Panc1 (cell line): ENCODE measurements at regions not wholly inside any gene's neighbourhood (a gene's known extent, or its start where the extent isn't known, plus 50 kb on each side); places are given as distances from the start of the nearest gene placed in this dataset.

Experiments used
- ATAC-seq: fragments of 200-7000 bp; cut with Tn5 transposase; 2 replicates; pipeline ENCODE4 v1.9.1; 2020; ENCODE audit warnings: mild to moderate bottlenecking, moderate library complexity
- BruUV-seq: library from RNA; stranded (reverse); fragments of 400-500 nt; replicated peaks from 2 replicates; lab custom pipeline; 2021; lab: Mats Ljungman, UMichigan
- CTCF ChIA-PET: fragments of 300-600 bp; sonication (Branson Sonifier 250); formaldehyde crosslinking; loops from one replicate; lab custom pipeline; 2022; ENCODE audit warnings: antibody characterized with exemption; lab: Charles Lee
- POLR2A ChIA-PET: fragments of 300-600 bp; sonication (Branson Sonifier 250); formaldehyde crosslinking; loops from one replicate; lab custom pipeline; 2022; ENCODE audit warnings: antibody characterized with exemption; lab: Charles Lee
- DNase-seq: peaks from one replicate; pipeline ENCODE4 v3.0.0-alpha.2; 2010; ENCODE audit warnings: low read depth, low spot score
- H3K27ac ChIP-seq: 2 replicates; pipeline ENCODE4 v1.5.1; 2011; ENCODE audit warnings: mild to moderate bottlenecking, low read length, inconsistent platforms
- H3K27me3 ChIP-seq: fragments of 200-500 bp; sonication (Bioruptor generic); 2 replicates; pipeline ENCODE4 v1.6.0; 2014; ENCODE audit warnings: low read length, inconsistent platforms; ENCODE audit not compliant: control insufficient read depth, insufficient read depth
- H3K36me3 ChIP-seq: fragments of 200-500 bp; sonication (Bioruptor generic); 2 replicates; pipeline ENCODE4 v1.5.1; 2014; ENCODE audit warnings: inconsistent platforms, mild to moderate bottlenecking, low read length, moderate library complexity; ENCODE audit not compliant: control insufficient read depth, insufficient read depth
- H3K4me1 ChIP-seq: 2 replicates; pipeline ENCODE4 v1.5.1; 2011; ENCODE audit warnings: inconsistent platforms, mild to moderate bottlenecking, low read length, moderate library complexity; ENCODE audit not compliant: control insufficient read depth, insufficient read depth
- H3K4me3 ChIP-seq, 2 experiments: 2 replicates each; pipeline ENCODE4 v1.5.1; 2011 to 2012; ENCODE audit warnings: low read depth in 2 of 2, low read length in 2 of 2, mild to moderate bottlenecking in 2 of 2, inconsistent platforms in 1 of 2, moderate library complexity in 1 of 2
- H3K9me3 ChIP-seq: fragments of 200-500 bp; sonication (Bioruptor generic); 2 replicates; pipeline ENCODE4 v1.5.1; 2014; ENCODE audit warnings: low read depth, mild to moderate bottlenecking, inconsistent platforms, low read length, moderate library complexity; ENCODE audit not compliant: control insufficient read depth, insufficient read depth
- POLR2AphosphoS5 ChIP-seq: IDR thresholded peaks from 2 replicates; pipeline ENCODE4 v1.6.1; 2012; ENCODE audit warnings: mild to moderate bottlenecking, low read depth, low read length, moderate library complexity
- SIN3A ChIP-seq: IDR thresholded peaks from 2 replicates; pipeline ENCODE4 v1.6.1; 2012; ENCODE audit warnings: low read depth, mild to moderate bottlenecking, low read length, moderate library complexity, borderline replicate concordance; ENCODE audit not compliant: insufficient read depth
- TCF7L2 ChIP-seq: IDR thresholded peaks from 2 replicates; pipeline ENCODE4 v1.6.1; 2011; ENCODE audit warnings: mild to moderate bottlenecking, low read depth, low read length, inconsistent platforms
- in situ Hi-C: cut with HindIII; loops from 2 replicates; pipeline ENCODE4 v1.10.0; 2016; ENCODE audit warnings: low sequenced_read_pairs, low pct_unique_long_range_greater_than_20kb
- intact Hi-C: fragments of 100-400 bp; cut with micrococcal nuclease; formaldehyde crosslinking; loops from one replicate; pipeline ENCODE4 v1.10.0; 2022; ENCODE audit not compliant: unreplicated experiment
- TF ChIP-seq, protein P1 (sequence below), 2 experiments: IDR thresholded peaks; 2 replicates each; pipeline ENCODE4 v1.6.1; 2011 to 2012; ENCODE audit warnings: low read depth in 2 of 2, control low read depth in 1 of 2, low read length in 1 of 2, mild to moderate bottlenecking in 1 of 2, moderate library complexity in 1 of 2; ENCODE audit not compliant: insufficient read depth in 1 of 2
- TF ChIP-seq, protein P2 (sequence below): fragments of 450-650 bp; IDR thresholded peaks from 2 replicates; pipeline ENCODE4 v1.5.1; 2017; ENCODE audit warnings: mild to moderate bottlenecking

DNA sequence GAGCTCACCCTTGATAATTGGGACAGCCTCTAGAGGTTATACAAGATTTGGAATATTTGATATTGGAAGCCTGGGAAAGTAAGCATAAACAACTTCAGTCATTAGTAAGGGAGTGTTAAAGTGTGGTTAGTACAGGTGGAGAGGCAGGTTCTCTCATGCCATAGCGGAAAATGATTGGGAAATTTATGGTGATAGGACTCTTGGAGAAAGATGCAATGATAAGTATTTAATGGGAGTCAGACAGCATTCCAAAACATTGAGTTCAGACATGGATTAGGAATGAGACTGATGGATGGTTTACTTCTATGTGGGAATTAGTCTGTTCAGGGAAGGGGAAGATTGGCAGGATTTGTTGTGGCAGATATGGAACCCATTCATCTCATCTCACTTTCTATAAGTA, 152.7 kb downstream of the MCHR2 start:
- H3K27me3 ChIP-seq, result peaks cover 3% of the 10 kb centered on the region; the same call in 1 of the 2 replicates
- in situ Hi-C loops, result no loop called here
- intact Hi-C loops, result no loop called here
- no peak overlapping the region for H3K27ac ChIP-seq
- H3K9me3 ChIP-seq, result no peaks in the 10 kb centered on the region
- BruUV-seq, result no TSS peak
- DNase-seq, result no peak
- H3K36me3 ChIP-seq, result no peaks in the 10 kb centered on the region
- CTCF ChIA-PET, result no interaction called here
- no peak overlapping the region for H3K4me3 ChIP-seq
- TF ChIP-seq, protein P1, sequence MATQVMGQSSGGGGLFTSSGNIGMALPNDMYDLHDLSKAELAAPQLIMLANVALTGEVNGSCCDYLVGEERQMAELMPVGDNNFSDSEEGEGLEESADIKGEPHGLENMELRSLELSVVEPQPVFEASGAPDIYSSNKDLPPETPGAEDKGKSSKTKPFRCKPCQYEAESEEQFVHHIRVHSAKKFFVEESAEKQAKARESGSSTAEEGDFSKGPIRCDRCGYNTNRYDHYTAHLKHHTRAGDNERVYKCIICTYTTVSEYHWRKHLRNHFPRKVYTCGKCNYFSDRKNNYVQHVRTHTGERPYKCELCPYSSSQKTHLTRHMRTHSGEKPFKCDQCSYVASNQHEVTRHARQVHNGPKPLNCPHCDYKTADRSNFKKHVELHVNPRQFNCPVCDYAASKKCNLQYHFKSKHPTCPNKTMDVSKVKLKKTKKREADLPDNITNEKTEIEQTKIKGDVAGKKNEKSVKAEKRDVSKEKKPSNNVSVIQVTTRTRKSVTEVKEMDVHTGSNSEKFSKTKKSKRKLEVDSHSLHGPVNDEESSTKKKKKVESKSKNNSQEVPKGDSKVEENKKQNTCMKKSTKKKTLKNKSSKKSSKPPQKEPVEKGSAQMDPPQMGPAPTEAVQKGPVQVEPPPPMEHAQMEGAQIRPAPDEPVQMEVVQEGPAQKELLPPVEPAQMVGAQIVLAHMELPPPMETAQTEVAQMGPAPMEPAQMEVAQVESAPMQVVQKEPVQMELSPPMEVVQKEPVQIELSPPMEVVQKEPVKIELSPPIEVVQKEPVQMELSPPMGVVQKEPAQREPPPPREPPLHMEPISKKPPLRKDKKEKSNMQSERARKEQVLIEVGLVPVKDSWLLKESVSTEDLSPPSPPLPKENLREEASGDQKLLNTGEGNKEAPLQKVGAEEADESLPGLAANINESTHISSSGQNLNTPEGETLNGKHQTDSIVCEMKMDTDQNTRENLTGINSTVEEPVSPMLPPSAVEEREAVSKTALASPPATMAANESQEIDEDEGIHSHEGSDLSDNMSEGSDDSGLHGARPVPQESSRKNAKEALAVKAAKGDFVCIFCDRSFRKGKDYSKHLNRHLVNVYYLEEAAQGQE (IDR thresholded peaks at IDR 0.05; ENCODE audit: insufficient read depth in 1 of 2, low read depth in 2 of 2, low read length in 1 of 2), result no peak
- TF ChIP-seq SIN3A, result no peak
- TF ChIP-seq, protein P2, sequence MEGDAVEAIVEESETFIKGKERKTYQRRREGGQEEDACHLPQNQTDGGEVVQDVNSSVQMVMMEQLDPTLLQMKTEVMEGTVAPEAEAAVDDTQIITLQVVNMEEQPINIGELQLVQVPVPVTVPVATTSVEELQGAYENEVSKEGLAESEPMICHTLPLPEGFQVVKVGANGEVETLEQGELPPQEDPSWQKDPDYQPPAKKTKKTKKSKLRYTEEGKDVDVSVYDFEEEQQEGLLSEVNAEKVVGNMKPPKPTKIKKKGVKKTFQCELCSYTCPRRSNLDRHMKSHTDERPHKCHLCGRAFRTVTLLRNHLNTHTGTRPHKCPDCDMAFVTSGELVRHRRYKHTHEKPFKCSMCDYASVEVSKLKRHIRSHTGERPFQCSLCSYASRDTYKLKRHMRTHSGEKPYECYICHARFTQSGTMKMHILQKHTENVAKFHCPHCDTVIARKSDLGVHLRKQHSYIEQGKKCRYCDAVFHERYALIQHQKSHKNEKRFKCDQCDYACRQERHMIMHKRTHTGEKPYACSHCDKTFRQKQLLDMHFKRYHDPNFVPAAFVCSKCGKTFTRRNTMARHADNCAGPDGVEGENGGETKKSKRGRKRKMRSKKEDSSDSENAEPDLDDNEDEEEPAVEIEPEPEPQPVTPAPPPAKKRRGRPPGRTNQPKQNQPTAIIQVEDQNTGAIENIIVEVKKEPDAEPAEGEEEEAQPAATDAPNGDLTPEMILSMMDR, result no peak
- no peak for TF ChIP-seq POLR2AphosphoS5
- POLR2A ChIA-PET, result no interaction called here
- ATAC-seq, result no peak
- no peaks in the 10 kb centered on the region for H3K4me1 ChIP-seq

DNA sequence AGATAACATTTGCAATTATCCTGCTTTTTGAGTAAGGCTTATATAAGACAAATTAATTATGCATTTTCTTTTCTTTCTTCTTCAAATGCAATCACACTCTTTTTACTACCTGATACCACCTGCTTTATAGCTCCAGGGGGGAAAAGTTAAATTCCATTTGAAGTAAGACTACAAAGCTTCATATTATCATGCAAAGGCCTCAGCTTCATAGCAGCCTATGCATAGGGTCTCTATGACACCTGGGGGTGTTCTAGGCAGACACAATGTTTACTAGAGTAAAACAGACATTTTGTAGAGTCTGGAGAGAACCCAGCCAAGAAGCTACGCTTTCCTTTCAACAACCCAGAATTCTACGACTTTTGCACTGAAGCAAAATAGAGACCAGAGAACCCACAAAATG, 148.0 kb downstream of the MCHR2 start:
- intact Hi-C loops (no loop called here), in situ Hi-C loops (no loop called here)
- H3K9me3 ChIP-seq, result no peaks in the 10 kb centered on the region
- ChIA-PET POLR2A (no interaction called here), CTCF (no interaction called here)
- no peak overlapping the region for H3K27ac ChIP-seq
- BruUV-seq, result no TSS peak
- TF ChIP-seq, protein P2, result no peak
- no peak for ATAC-seq
- no peak for DNase-seq
- H3K4me3 ChIP-seq, result no peak overlapping the region
- no peaks in the 10 kb centered on the region; the same call in 1 of the 2 replicates for H3K27me3 ChIP-seq
- H3K36me3 ChIP-seq, result no peaks in the 10 kb centered on the region
- no peaks in the 10 kb centered on the region for H3K4me1 ChIP-seq

DNA sequence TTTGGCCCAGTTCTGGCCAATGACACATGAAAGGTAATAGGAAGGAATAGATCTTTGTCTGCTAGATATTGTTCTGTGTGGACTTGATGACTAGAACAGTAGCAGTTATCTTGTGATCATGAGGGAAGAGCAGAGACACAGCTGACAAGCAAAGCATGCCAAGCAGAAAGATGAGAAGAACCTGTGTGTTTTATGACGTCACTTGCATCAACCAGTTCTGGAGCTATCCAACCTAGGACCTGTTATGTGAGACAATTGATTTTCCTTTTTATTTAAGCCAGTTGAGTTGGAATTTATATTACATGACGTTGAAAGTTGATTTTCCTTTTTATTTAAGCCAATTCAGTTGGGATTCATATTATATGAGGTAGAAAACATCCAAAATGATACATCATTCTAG, 143.2 kb downstream of the MCHR2 start:
- H3K9me3 ChIP-seq, result no peaks in the 10 kb centered on the region
- H3K27me3 ChIP-seq, result no peaks in the 10 kb centered on the region
- in situ Hi-C loops, result no loop called here
- DNase-seq (no peak), ATAC-seq (no peak)
- CTCF ChIA-PET, result no interaction called here
- H3K27ac ChIP-seq, result no peak overlapping the region
- intact Hi-C loops, result no loop called here
- TF ChIP-seq POLR2AphosphoS5 (no peak), TCF7L2 (no peak), SIN3A (no peak)
- TF ChIP-seq, protein P2, result no peak
- TF ChIP-seq, protein P1 (IDR thresholded peaks at IDR 0.05; ENCODE audit: insufficient read depth in 1 of 2, low read depth in 2 of 2, low read length in 1 of 2), result no peak
- no peaks in the 10 kb centered on the region for H3K36me3 ChIP-seq
- no peaks in the 10 kb centered on the region for H3K4me1 ChIP-seq
- BruUV-seq, result no TSS peak
- POLR2A ChIA-PET, result no interaction called here
- no peak overlapping the region for H3K4me3 ChIP-seq
